BLaER1 treated with 17β-estradiol and CSF1 and Interleukin-3, amounts not matched to agents 10 nM and 100 nM (cell line): ENCODE measurements at regions not wholly inside any gene's neighbourhood (a gene's known extent, or its start where the extent isn't known, plus 50 kb on each side); places are given as distances from the start of the nearest gene placed in this dataset.

Experiments
- H3K27ac ChIP-seq, 11 experiments: shearing (Covaris generic); formaldehyde crosslinking; 2 replicates each; pipeline ENCODE4 v1.8.1; 2022
- H3K27me3 ChIP-seq, 11 experiments: shearing (Covaris generic); formaldehyde crosslinking; 2 replicates each; pipeline ENCODE4 v1.8.1; 2022
- H3K36me3 ChIP-seq, 11 experiments: shearing (Covaris generic); formaldehyde crosslinking; 2 replicates each; pipeline ENCODE4 v1.8.1; 2022
- H3K4me1 ChIP-seq, 10 experiments: shearing (Covaris generic); formaldehyde crosslinking; 2 replicates each; pipeline ENCODE4 v1.8.1; 2022
- H3K4me2 ChIP-seq, 11 experiments: shearing (Covaris generic); formaldehyde crosslinking; 2 replicates each; pipeline ENCODE4 v1.8.1; 2022
- H3K4me3 ChIP-seq, 10 experiments: shearing (Covaris generic); formaldehyde crosslinking; 2 replicates each; pipeline ENCODE4 v1.8.1; 2022
- H3K9ac ChIP-seq, 11 experiments: shearing (Covaris generic); formaldehyde crosslinking; 2 replicates each; pipeline ENCODE4 v1.8.1; 2022
- H3K9me3 ChIP-seq, 11 experiments: shearing (Covaris generic); formaldehyde crosslinking; replicated peaks in 1 of 11; 2 replicates each; pipeline ENCODE4 v1.8.1; 2022
- H4K20me1 ChIP-seq, 11 experiments: shearing (Covaris generic); formaldehyde crosslinking; 2 replicates each; pipeline ENCODE4 v1.8.1; 2022
- Cebpa-rat ChIP-seq, 11 experiments: shearing (Covaris generic); IDR thresholded peaks; 2 replicates each; pipeline ENCODE4 v1.8.1; 2022

- peak overlapping the region; percentile 1 to 60 (median 34); a peak in 18 of 22 replicates for H3K4me2 ChIP-seq
- H3K9me3 ChIP-seq = peaks cover 9 to 21% (median 15%) of the 10 kb centered on the region in 11 experiments; a peak in 21 of 22 replicates
- no peak overlapping the region for H3K4me3 ChIP-seq
- no peak overlapping the region for H3K27ac ChIP-seq
- H4K20me1 ChIP-seq = no peaks in the 10 kb centered on the region; a peak in 1 of 22 replicates
- H3K4me1 ChIP-seq = peaks cover 10 to 42% (median 14%) of the 10 kb centered on the region in 10 experiments; a peak in 19 of 20 replicates
- TF ChIP-seq Cebpa-rat (IDR thresholded peaks at IDR 0.05) = no peak
- H3K27me3 ChIP-seq = no peaks in the 10 kb centered on the region
- no peak overlapping the region for H3K9ac ChIP-seq
- no peaks in the 10 kb centered on the region for H3K36me3 ChIP-seq
These were observed 416.8 kb upstream of the MYT1L start for GRCh38 chr2:2747797-2748301.

GRCh38 chr2:2746731-2747130 is 415.7 kb upstream of the MYT1L start:
- peaks cover 10 to 48% (median 14%) of the 10 kb centered on the region in 10 experiments; a peak in 19 of 20 replicates for H3K4me1 ChIP-seq
- no peak overlapping the region for H3K27ac ChIP-seq
- no peaks in the 10 kb centered on the region; a peak in 1 of 22 replicates for H4K20me1 ChIP-seq
- no peak for TF ChIP-seq Cebpa-rat (IDR thresholded peaks at IDR 0.05)
- H3K9me3 ChIP-seq = peaks cover 0 to 10% (median 5%) of the 10 kb centered on the region in 11 experiments; a peak in 13 of 22 replicates
- H3K4me3 ChIP-seq = no peak overlapping the region
- no peaks in the 10 kb centered on the region for H3K27me3 ChIP-seq
- H3K36me3 ChIP-seq = no peaks in the 10 kb centered on the region
- H3K9ac ChIP-seq = no peak overlapping the region
- H3K4me2 ChIP-seq = peak overlapping the region in 4 of 11 experiments; percentile 5 to 60 (median 37); a peak in 5 of 22 replicates

DNA sequence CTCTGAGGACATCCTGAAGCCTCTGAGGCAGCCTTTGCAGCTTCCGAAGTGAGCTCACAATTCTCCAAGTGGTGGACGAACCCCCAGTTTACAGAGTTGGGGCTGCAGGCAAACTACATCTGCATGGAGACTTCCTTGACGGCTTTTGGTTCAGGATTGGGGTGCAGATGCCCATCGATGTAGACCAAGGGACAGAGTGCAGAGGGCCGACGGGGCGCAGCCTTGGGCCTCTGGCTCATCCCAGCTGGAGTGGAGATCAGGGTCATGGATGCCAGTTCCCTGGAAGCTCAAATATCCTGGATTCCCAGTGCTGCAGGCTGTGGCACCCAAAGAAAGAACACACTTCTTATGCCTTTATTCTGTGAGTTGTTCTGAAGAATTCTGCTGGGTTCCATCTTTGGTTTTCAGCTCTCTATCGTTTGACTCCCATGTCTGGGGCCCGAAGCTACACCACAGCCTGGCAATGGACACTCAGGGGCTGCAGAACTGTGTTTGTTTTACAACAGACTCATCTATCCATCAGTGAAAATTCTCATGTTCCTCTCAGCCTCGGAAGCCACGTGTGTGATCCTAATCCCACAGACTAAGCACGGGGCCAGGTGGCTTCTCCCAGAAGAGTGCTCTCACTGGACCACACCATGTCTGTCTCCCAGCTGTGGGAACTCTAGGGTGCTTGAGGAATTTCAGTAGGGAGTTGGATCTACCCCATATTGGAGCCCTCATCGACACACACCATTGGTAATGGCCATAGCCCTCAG is 414.1 kb upstream of the MYT1L start:
- Histone ChIP-seq H3K4me3 (no peak overlapping the region), H3K36me3 (no peaks in the 10 kb centered on the region), H3K4me1 (peaks cover 10 to 48% (median 13%) of the 10 kb centered on the region in 10 experiments; a peak in 19 of 20 replicates), H3K27me3 (no peaks in the 10 kb centered on the region), H3K9ac (no peak overlapping the region), H3K9me3 (no peaks in the 10 kb centered on the region), H3K27ac (0 out of 22 replicates have a peak overlapping the region, but pooled peaks of 1 of the 11 experiments have one; percentile 4), H4K20me1 (peaks cover 0 to 5% (median 0%) of the 10 kb centered on the region in 11 experiments; a peak in 1 of 22 replicates), H3K4me2 (peak overlapping the region in 3 of 11 experiments; percentile 39 to 71 (median 69); a peak in 6 of 22 replicates)
- TF ChIP-seq Cebpa-rat (IDR thresholded peaks at IDR 0.05) = no peak

DNA sequence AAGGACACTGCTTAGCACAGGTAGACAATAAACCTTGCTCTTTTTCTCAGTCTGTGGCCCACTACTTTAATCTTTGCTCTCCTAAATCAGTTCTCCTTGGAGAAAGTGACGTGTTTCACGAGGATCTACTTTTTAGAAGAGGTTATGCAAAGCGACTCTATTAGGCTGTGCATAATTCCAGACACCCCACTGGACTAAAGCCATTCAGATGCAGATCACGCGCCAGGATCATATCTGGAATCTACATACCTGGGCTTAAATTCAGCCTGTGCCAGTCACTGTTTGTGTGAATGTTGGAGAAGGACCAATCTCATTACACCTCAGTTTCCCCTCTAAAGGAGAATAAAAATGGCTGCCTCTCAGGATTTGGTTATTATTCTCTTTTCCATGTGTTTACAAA is 413.0 kb upstream of the MYT1L start:
- Histone ChIP-seq H4K20me1 (peaks cover 0 to 5% (median 0%) of the 10 kb centered on the region in 11 experiments; a peak in 1 of 22 replicates), H3K36me3 (no peaks in the 10 kb centered on the region), H3K4me1 (peaks cover 10 to 48% (median 13%) of the 10 kb centered on the region in 10 experiments; a peak in 19 of 20 replicates), H3K4me2 (no peak overlapping the region), H3K9ac (no peak overlapping the region), H3K9me3 (no peaks in the 10 kb centered on the region), H3K4me3 (no peak overlapping the region), H3K27ac (no peak overlapping the region), H3K27me3 (no peaks in the 10 kb centered on the region)
- no peak for TF ChIP-seq Cebpa-rat (IDR thresholded peaks at IDR 0.05)

- Histone ChIP-seq H3K27ac (no peak overlapping the region), H4K20me1 (0 out of 22 replicates have a peak, but pooled peaks cover 0 to 5% (median 0%) of the 10 kb centered on the region in 11 experiments), H3K9ac (no peak overlapping the region), H3K4me1 (peaks cover 10 to 48% (median 13%) of the 10 kb centered on the region in 10 experiments; a peak in 19 of 20 replicates), H3K4me3 (no peak overlapping the region), H3K4me2 (peak overlapping the region in 2 of 11 experiments; percentile 23 to 31; a peak in 2 of 22 replicates), H3K9me3 (no peaks in the 10 kb centered on the region), H3K27me3 (no peaks in the 10 kb centered on the region), H3K36me3 (no peaks in the 10 kb centered on the region)
- no peak for TF ChIP-seq Cebpa-rat (IDR thresholded peaks at IDR 0.05)
These were observed 412.1 kb upstream of the MYT1L start for GRCh38 chr2:2743164-2743571.

- no peak for TF ChIP-seq Cebpa-rat (IDR thresholded peaks at IDR 0.05)
- Histone ChIP-seq H3K4me3 (no peak overlapping the region), H4K20me1 (0 out of 22 replicates have a peak, but pooled peaks cover 0 to 5% (median 0%) of the 10 kb centered on the region in 11 experiments), H3K27ac (no peak overlapping the region), H3K9ac (no peak overlapping the region), H3K4me1 (peaks cover 7 to 44% (median 9%) of the 10 kb centered on the region in 10 experiments; a peak in 19 of 20 replicates), H3K27me3 (no peaks in the 10 kb centered on the region), H3K9me3 (no peaks in the 10 kb centered on the region), H3K36me3 (no peaks in the 10 kb centered on the region), H3K4me2 (peak overlapping the region in 1 of 11 experiments; percentile 23; a peak in 2 of 22 replicates)
These were observed 411.7 kb upstream of the MYT1L start for GRCh38 chr2:2742726-2743125.

- Histone ChIP-seq H3K4me2 (no peak overlapping the region), H3K9ac (no peak overlapping the region), H3K27ac (no peak overlapping the region), H3K9me3 (no peaks in the 10 kb centered on the region), H4K20me1 (0 out of 22 replicates have a peak, but pooled peaks cover 0 to 5% (median 0%) of the 10 kb centered on the region in 11 experiments), H3K27me3 (no peaks in the 10 kb centered on the region), H3K4me1 (peaks cover 0 to 21% (median 0%) of the 10 kb centered on the region in 10 experiments; a peak in 6 of 20 replicates), H3K4me3 (no peak overlapping the region), H3K36me3 (no peaks in the 10 kb centered on the region)
- no peak for TF ChIP-seq Cebpa-rat (IDR thresholded peaks at IDR 0.05)
These were observed 409.2 kb upstream of the MYT1L start for GRCh38 chr2:2740238-2740775.

GRCh38 chr2:2739231-2739795 is 408.2 kb upstream of the MYT1L start:
- Histone ChIP-seq H3K4me2 (no peak overlapping the region), H4K20me1 (0 out of 22 replicates have a peak, but pooled peaks cover 0 to 5% (median 0%) of the 10 kb centered on the region in 11 experiments), H3K27ac (no peak overlapping the region), H3K9me3 (no peaks in the 10 kb centered on the region), H3K36me3 (no peaks in the 10 kb centered on the region), H3K4me1 (peaks cover 0 to 17% (median 0%) of the 10 kb centered on the region in 10 experiments; a peak in 4 of 20 replicates), H3K9ac (no peak overlapping the region), H3K27me3 (no peaks in the 10 kb centered on the region), H3K4me3 (no peak overlapping the region)
- no peak for TF ChIP-seq Cebpa-rat (IDR thresholded peaks at IDR 0.05)
